HepG2 (cell line): ENCODE measurements at regions not wholly inside any gene's neighbourhood (a gene's known extent, or its start where the extent isn't known, plus 50 kb on each side); places are given as distances from the start of the nearest gene placed in this dataset.
"Not testable (repeated sequence)": the region's sequence is repeated elsewhere in the genome, so short reads cannot be mapped to it uniquely, and the experiment has no call there.

Source experiments
- ATAC-seq: fragments of 200-7000 bp; cut with Tn5 transposase; 3 replicates; pipeline ENCODE4 v1.9.1; 2020; ENCODE audit warnings: mild to moderate bottlenecking, moderate library complexity
- BruUV-seq: library from RNA; stranded (reverse); fragments of 400-500 nt; replicated peaks from 2 replicates; lab custom pipeline; 2021; lab: Mats Ljungman, UMichigan
- CTCF ChIA-PET: fragments of 300-600 bp; formaldehyde crosslinking; extraction: SDS; loops from one replicate; lab custom pipeline; 2021; ENCODE audit warnings: low total read pairs, inconsistent platforms, low intra/inter-chr PET ratio; lab: Yijun Ruan, JAX
- POLR2A ChIA-PET: fragments of 350-600 bp; sonication (Branson Sonifier 250); formaldehyde crosslinking; loops from one replicate; lab custom pipeline; 2020; ENCODE audit warnings: antibody characterized with exemption, inconsistent platforms; lab: Yijun Ruan, JAX
- DNase-seq: peaks from one replicate; pipeline ENCODE4 v3.0.0-alpha.2; 2015; ENCODE audit warnings: low spot score
- FAIRE-seq: peaks from 3 replicates; lab custom pipeline; 2011; peaks lifted over from hg19 to GRCh38; lab: Jason Lieb, UNC
- H2AFZ ChIP-seq: one replicate; pipeline ENCODE4 v1.6.1; 2011; ENCODE audit warnings: low read length, inconsistent platforms
- H3K27ac ChIP-seq: fragments of 300-600 bp; 3 replicates; pipeline ENCODE4 v1.8.0; 2011; ENCODE audit warnings: mixed run types, mild to moderate bottlenecking, mixed read lengths, low read length, inconsistent platforms; ENCODE audit not compliant: insufficient read depth; ENCODE audit errors: extremely low read length
- H3K27me3 ChIP-seq, 2 experiments: fragments of 200-600 bp in 1 of 2; 2 replicates in 1 of 2; 3 replicates in 1 of 2; pipeline versions ENCODE4 v1.6.0 to v1.8.0; 2011; ENCODE audit warnings: low read length in 2 of 2, mild to moderate bottlenecking in 2 of 2, moderate library complexity in 2 of 2, inconsistent platforms in 1 of 2; ENCODE audit not compliant: insufficient read depth in 2 of 2, control insufficient read depth in 1 of 2
- H3K36me3 ChIP-seq, 2 experiments: fragments of 200-600 bp in 1 of 2; replicated peaks in 1 of 2; 2 replicates in 1 of 2; 3 replicates in 1 of 2; pipeline versions ENCODE4 v1.5.1 to v1.8.0; 2011; ENCODE audit warnings: low read length in 2 of 2, inconsistent platforms in 1 of 2; ENCODE audit not compliant: insufficient read depth in 2 of 2, control insufficient read depth in 1 of 2
- H3K4me1 ChIP-seq: 2 replicates; pipeline ENCODE4 v1.5.1; 2012; ENCODE audit warnings: low read length, inconsistent platforms; ENCODE audit not compliant: insufficient read depth
- H3K4me2 ChIP-seq: 2 replicates; pipeline ENCODE4 v1.6.0; 2011; ENCODE audit warnings: low read depth, low read length, inconsistent platforms
- H3K4me3 ChIP-seq, 3 experiments: fragments of 200-600 bp in 1 of 3; sonication (generic), shearing (Covaris generic) in 1 of 3; replicated peaks in 1 of 3; 2 replicates each; pipeline ENCODE4 v1.5.1; 2011 to 2016; ENCODE audit warnings: low read length in 3 of 3, inconsistent platforms in 2 of 3, low read depth in 2 of 3, mild to moderate bottlenecking in 2 of 3, control low read depth in 1 of 3, mixed read lengths in 1 of 3; ENCODE audit not compliant: insufficient read depth in 1 of 3
- H3K79me2 ChIP-seq: one replicate; pipeline ENCODE4 v1.6.1; 2011; ENCODE audit warnings: low read length, inconsistent platforms; ENCODE audit not compliant: insufficient read depth
- H3K9ac ChIP-seq: 2 replicates; pipeline ENCODE4 v1.6.0; 2011; ENCODE audit warnings: mild to moderate bottlenecking, low read depth, low read length, inconsistent platforms; ENCODE audit not compliant: insufficient read depth
- H3K9me3 ChIP-seq: 2 replicates; pipeline ENCODE4 v1.5.1; 2012; ENCODE audit warnings: mild to moderate bottlenecking, low read length
- H4K20me1 ChIP-seq: 2 replicates; pipeline ENCODE4 v1.6.0; 2011; ENCODE audit warnings: inconsistent platforms, mild to moderate bottlenecking, low read length, moderate library complexity; ENCODE audit not compliant: insufficient read depth
- KMT2A ChIP-seq: sonication (generic); formaldehyde crosslinking; IDR thresholded peaks from 2 replicates; pipeline ENCODE4 v1.4.0; 2020; ENCODE audit warnings: missing genetic modification reagents
- KMT2B ChIP-seq: IDR thresholded peaks from 2 replicates; pipeline ENCODE4 v1.6.1; 2016; ENCODE audit warnings: missing genetic modification reagents, missing compliant biosample characterization
- MAFK ChIP-seq, 2 experiments: IDR thresholded peaks in 1 of 2; conservative IDR thresholded peaks in 1 of 2; 2 replicates each; pipeline ENCODE4 v1.6.1; 2011; ENCODE audit warnings: improper control_type of control experiment in 2 of 2, low read length in 2 of 2
- ZNF274 ChIP-seq: sonication (generic); formaldehyde crosslinking; IDR thresholded peaks from 2 replicates; pipeline ENCODE4 v1.5.1; 2020; ENCODE audit warnings: mild to moderate bottlenecking, missing genetic modification reagents
- ZNF619 ChIP-seq: sonication (generic); formaldehyde crosslinking; IDR thresholded peaks from 2 replicates; pipeline ENCODE4 v1.4.0; 2020; ENCODE audit warnings: mild to moderate bottlenecking, missing genetic modification reagents
- WGBS: methylation state at CpG from one replicate; pipeline ENCODE4 v1.1.6; 2017; ENCODE audit warnings: low lambda C conversion rate; 5-methylcytosine and 5-hydroxymethylcytosine counted together
- in situ Hi-C: cut with HindIII; loops from 2 replicates; pipeline ENCODE4 v1.10.0; 2017; ENCODE audit warnings: low pct_unique_long_range_greater_than_20kb; ENCODE audit not compliant: extremely low pct_ligation_motif_present
- intact Hi-C: fragments of 100-400 bp; cut with micrococcal nuclease; formaldehyde crosslinking; loops from one replicate; pipeline ENCODE4 v1.10.0; 2022; ENCODE audit not compliant: unreplicated experiment
- TF ChIP-seq, protein P1 (sequence below): IDR thresholded peaks from 2 replicates; pipeline ENCODE4 v1.6.1; 2016; ENCODE audit warnings: control low read depth

DNA sequence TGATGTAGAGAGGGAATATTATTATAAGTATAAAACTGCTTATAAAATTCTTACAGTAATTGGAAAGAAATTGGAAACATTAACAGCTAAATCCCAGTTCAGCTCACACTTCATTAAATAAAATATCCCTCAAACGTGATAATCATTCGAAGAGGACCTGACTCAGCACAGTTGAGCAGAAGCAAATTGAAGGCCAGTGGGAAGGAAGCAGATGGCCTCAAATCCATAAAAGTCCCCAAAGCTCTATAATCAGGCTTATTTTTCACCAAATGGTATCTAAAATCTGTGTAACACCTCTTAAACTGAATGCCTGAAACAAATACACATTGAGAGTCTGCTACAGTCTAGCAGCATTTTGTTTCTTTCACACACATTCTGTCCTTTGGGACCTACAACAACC, 106.8 kb downstream of the TENT5C start:
- Histone ChIP-seq H3K4me3 (no peak overlapping the region), H4K20me1 (no peaks in the 10 kb centered on the region), H3K27me3 (peaks cover 1 to 5% of the 10 kb centered on the region in 2 experiments; a peak in 1 of 5 replicates), H3K4me2 (no peak overlapping the region), H3K4me1 (no peaks in the 10 kb centered on the region), H3K79me2 (no peaks in the 10 kb centered on the region), H3K27ac (no peak overlapping the region), H3K36me3 (no peaks in the 10 kb centered on the region), H3K9me3 (no peaks in the 10 kb centered on the region), H2AFZ (no peak overlapping the region), H3K9ac (no peak overlapping the region)
- ATAC-seq (no peak), DNase-seq (no peak), FAIRE-seq (no peak)
- BruUV-seq: no TSS peak
- TF ChIP-seq MAFK (conservative IDR thresholded peaks at IDR 0.05 in 1 of 2, IDR thresholded peaks at IDR 0.05 in 1 of 2; ENCODE audit: low read length in 2 of 2) (0 out of 4 replicates have a peak, but pooled peaks of 1 of the 2 experiments have one; percentile 12), ZNF274 (CRISPR knock-in tag) (no peak)
- WGBS: 0% methylated on average over 2 of the region's 2 CpGs
- ChIA-PET POLR2A (no interaction called here), CTCF (no interaction called here)
- intact Hi-C loops: no loop called here
- in situ Hi-C loops: no loop called here

DNA sequence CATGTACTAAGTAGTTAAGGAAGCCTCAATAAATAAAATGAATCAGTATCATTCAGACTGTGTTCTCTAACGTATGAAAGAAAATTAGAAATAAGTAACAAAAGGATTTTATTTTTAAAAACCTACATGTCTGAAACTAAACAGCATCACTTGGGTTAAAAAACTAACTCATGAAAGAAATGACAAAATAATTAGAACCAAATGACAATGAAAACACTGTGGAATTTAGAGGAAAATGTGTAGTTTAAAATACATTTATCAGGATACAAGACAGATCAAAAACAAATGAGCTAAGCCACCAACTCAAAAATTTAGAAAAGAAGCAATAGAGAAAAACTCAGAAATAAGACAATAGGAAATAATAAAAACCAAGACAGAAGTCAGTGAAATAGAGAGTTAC, 108.7 kb downstream of the TENT5C start:
- POLR2A ChIA-PET: no interaction called here
- no peaks in the 10 kb centered on the region for H3K4me1 ChIP-seq
- no peak overlapping the region for H3K27ac ChIP-seq
- H4K20me1 ChIP-seq: no peaks in the 10 kb centered on the region
- 7% methylated on average over 1 of the region's 1 CpG for WGBS
- no peak for ATAC-seq
- in situ Hi-C loops (no loop called here), intact Hi-C loops (no loop called here)
- 0 out of 5 replicates have a peak, but pooled peaks cover 0 to 3% of the 10 kb centered on the region in 2 experiments for H3K27me3 ChIP-seq
- no peaks in the 10 kb centered on the region for H3K79me2 ChIP-seq
- no peak overlapping the region for H3K4me2 ChIP-seq
- H3K9ac ChIP-seq: no peak overlapping the region
- peaks cover 5% of the 10 kb centered on the region; the same call in 1 of the 2 replicates for H3K9me3 ChIP-seq
- TF ChIP-seq ZNF619 (CRISPR knock-in tag): no peak
- no peak for TF ChIP-seq KMT2A (CRISPR knock-in tag)
- no peak for TF ChIP-seq KMT2B (CRISPR knock-in tag)
- TF ChIP-seq, protein P1, sequence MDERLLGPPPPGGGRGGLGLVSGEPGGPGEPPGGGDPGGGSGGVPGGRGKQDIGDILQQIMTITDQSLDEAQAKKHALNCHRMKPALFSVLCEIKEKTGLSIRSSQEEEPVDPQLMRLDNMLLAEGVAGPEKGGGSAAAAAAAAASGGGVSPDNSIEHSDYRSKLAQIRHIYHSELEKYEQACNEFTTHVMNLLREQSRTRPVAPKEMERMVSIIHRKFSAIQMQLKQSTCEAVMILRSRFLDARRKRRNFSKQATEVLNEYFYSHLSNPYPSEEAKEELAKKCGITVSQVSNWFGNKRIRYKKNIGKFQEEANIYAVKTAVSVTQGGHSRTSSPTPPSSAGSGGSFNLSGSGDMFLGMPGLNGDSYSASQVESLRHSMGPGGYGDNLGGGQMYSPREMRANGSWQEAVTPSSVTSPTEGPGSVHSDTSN (CRISPR knock-in tag): no peak
- TF ChIP-seq, all 625 proteins: peak for 0
- CTCF ChIA-PET: no interaction called here
- FAIRE-seq: no peak
- H3K36me3 ChIP-seq: no peaks in the 10 kb centered on the region
- no TSS peak for BruUV-seq
- H3K4me3 ChIP-seq: no peak overlapping the region
- no peak overlapping the region for H2AFZ ChIP-seq
- DNase-seq: no peak

DNA sequence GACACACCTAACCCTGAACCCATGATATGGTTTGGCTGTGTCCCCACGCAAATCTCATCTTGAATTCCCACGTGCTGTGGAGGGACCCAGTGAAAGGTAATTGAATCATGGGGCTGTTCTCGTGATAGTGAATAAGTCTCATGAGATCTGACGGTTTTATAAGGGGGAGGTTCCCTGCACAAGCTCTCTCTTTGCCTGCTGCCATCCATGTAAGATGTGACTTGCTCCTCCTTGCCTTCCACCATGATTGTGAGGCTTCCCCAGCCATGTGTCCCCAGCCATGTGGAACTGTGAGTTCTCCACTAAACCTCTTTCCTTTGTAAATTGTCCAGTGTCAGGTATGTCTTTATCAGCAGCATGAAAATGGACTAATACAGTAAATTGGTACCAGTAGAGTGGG, 110.2 kb downstream of the TENT5C start:
- intact Hi-C loops, H3K9ac ChIP-seq, in situ Hi-C loops, H3K36me3 ChIP-seq, H3K4me2 ChIP-seq, DNase-seq, H3K9me3 ChIP-seq, H3K27me3 ChIP-seq, H3K79me2 ChIP-seq, H3K4me3 ChIP-seq, BruUV-seq, ATAC-seq, FAIRE-seq, H3K27ac ChIP-seq, CTCF ChIA-PET, H4K20me1 ChIP-seq, POLR2A ChIA-PET, H2AFZ ChIP-seq, H3K4me1 ChIP-seq: not testable (repeated sequence)
- 4% methylated on average over 4 of the region's 4 CpGs for WGBS
